DMS153 (cell line): ENCODE measurements at regions not wholly inside any gene's neighbourhood (a gene's known extent, or its start where the extent isn't known, plus 50 kb on each side); places are given as distances from the start of the nearest gene placed in this dataset.
"Not testable (repeated sequence)": the region's sequence is repeated elsewhere in the genome, so short reads cannot be mapped to it uniquely, and the experiment has no call there.

Experiments
- DNase-seq: peaks from one replicate; lab custom pipeline; 2025; lab: John Stamatoyannopoulos, UW

DNA sequence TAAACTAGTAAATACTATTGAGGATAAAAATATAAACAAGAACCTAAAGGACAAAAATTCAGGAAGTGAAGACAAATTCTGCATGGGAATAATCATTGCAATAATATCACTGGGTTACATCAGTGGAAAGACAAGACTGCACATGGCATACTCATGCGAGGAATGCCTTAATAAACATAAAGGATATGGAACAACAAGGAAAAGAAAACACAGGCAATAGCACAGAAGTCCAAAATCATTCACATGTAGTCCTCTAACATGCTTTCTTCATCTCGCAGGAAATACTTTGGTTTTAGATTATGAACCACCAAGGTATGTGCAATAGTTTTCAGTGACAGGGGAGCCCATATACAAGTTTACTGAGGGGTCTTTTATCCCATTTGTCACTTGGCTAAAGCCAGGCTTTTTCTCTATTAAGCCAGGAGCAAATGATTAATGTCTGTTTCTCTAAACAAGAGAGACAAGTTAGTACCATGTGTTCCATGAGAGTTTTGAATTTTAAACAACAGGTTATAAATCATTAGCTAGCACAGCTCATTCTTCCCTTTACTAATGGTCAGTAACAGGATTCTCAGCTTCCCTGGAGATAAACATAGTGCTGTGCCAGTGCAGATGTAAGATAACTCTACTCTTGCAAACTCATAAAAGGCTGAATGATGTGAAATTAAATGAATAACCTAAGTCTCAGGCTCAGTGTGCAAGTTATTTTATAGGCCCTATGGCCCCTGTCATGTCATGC lies 353.6 kb upstream of the FSIP2 start:
- DNase-seq = no peak

DNA sequence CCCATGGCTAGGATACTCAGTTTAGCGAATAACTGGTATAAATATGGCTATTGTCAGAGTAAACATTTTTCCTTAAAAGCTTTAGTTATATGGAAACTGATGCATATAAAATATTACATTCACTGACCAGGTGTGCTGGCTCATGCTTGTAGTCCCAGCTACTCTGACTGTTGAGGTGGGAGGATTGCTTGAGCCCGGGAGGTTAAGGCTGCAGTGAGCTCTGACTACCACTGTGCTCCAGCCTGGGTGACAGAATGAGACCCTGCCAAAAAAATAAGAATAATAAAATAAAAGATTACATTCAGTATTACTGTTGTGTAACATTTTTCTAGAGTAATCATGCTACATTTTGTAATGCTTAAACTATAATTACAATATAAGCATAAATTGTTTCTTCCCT lies 350.4 kb upstream of the FSIP2 start:
- DNase-seq = no peak

DNA sequence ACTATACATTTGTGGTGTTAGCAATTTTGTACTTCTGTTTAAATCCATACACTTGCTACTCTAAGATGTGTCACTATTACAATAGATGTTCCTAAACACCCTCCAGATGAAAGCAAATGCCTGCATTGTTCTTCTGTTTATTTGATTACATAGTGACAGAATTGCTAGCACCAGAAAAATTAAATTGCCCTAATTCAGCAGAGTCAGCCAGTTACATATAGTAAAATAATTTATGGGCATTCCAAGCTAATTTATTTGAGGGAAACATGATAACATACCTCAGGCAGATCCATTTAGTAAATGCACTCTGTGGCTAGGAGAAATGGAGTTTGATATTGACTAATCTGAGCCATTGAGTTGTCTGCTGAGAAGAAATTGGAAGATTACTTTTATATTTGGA lies 347.1 kb upstream of the FSIP2 start:
- no peak for DNase-seq

- no peak for DNase-seq
These were observed 345.5 kb upstream of the FSIP2 start for GRCh38 chr2:185393091-185393490.

DNA sequence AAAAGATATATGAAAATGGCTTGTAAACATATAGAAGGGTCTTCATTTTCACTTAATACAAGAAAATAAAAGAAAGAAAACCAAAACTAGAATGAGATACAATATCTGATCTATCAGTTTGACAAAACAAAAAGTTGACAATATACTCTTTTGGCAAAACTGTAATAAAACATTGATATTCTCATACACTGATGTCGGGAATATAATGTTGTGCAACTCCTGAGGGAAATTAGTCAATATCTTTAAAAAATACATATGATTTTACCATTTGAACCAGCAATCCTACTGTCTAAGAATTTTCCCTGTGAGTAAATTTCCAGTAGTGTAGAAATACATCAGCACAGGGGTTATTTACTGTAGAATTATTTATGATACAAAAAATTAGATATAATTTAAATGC lies 336.1 kb upstream of the FSIP2 start:
- DNase-seq = no peak

GRCh38 chr2:185404578-185404977 lies 334.0 kb upstream of the FSIP2 start:
- no peak for DNase-seq

DNA sequence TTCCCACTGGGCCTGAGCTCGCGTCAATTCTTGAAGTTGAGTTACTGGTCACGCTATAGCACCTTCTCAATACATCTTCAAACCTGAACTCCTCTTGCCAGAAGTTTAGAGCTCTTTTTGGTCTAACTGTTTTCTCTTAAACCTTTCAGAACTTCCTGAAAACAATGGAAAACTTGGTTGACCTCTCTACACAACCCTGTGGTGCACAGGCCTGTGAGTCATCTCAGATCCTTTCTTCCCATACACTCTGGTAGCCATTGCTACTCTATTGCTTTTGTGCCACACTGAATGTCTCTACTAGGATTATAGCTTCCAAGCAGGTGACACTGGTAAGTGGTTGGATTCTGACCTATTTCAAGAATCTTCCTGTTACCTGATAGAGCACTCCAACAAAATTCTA lies 321.5 kb upstream of the FSIP2 start:
- no peak for DNase-seq

- DNase-seq = no peak
These were observed 320.9 kb upstream of the FSIP2 start for GRCh38 chr2:185417688-185418087.

GRCh38 chr2:185424958-185425629 lies 313.5 kb upstream of the FSIP2 start:
- not testable (repeated sequence) for DNase-seq

GRCh38 chr2:185428000-185428399 lies 310.6 kb upstream of the FSIP2 start:
- DNase-seq = no peak

DNA sequence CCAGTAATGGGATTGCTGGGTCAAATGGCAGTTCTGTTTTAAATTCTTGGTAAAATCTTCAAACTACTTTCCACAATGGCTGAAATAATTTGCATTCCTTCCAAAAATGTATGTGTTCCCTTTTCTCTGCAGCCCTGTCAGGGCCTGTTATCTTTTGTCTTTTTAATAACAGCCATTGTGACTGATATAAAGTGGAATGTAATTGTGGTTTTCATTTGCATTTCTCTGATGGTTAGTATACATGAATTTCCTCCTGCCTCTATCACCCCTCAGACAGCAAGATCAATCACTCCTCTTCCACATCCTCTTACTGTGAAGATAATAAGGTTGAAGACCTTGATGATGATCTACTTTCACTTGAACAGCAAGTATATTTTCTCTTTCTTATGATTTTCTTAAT lies 304.8 kb upstream of the FSIP2 start:
- DNase-seq = no peak

DNA sequence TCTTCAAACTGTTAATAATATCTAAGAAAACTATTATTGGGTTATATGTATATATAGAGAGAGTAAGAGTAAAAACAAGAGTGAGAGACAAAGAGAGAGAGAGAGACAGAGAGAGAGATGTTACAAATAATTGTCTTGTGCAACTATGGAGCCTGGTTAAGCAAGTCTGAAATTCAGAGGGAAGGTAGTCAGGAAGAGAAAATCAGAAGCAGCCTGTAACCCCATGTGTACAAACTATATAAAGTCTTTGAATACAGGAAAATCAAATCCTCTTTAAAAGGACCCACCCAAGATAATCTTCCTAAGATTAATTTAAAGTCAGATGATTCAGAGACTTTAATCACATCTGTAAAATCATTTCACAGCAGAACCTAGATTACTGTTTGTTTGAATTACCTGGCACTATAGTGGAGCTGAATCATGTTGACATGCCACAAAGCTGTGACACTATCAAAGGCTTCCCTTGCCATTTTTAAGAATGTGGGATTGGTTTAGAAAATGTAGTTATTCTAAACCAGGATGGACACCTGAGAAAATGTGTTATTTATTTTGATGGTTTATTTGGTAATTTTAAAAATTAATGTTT lies 301.7 kb upstream of the FSIP2 start:
- no peak for DNase-seq

GRCh38 chr2:185441486-185442005 lies 297.1 kb upstream of the FSIP2 start:
- DNase-seq = no peak

DNA sequence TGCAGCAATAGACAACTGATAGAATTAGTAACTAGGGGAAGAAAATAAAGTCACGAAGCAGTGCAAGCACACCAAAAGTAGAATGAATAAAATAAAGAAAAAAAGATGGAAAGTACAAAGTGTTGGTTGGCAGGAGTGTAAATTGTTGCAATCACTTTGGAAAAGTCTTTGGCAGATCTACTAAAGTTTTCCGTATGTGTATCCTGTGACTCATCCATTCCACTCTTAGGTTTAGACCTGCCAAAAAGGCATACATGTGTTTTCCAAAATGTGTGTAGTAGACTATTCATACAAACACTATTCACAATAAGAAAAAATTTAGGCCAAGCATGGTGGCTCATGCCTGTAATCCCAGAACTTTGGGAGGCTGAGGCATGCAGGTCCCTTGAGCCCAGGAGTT lies 282.1 kb upstream of the FSIP2 start:
- DNase-seq = no peak

DNA sequence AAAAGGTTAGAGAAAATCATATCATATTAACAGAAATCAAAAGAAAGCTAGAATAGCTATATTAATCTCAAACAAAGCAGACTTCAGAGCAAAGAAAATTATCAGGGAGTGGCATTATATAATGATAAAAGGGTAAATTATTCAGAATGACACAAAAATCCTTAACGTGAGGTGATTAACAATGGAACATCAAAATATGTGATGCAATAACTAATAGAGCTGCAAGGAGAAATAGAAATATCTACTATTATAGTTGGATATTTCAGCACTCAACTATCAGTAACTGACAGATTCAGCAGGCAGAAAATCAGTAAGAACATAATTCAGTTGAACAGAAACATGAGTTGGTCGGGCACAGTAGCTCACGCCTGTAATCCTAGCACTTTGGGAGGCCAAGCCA lies 275.1 kb upstream of the FSIP2 start:
- DNase-seq = no peak

- DNase-seq = no peak
These were observed 271.7 kb upstream of the FSIP2 start for GRCh38 chr2:185466915-185467314.

- no peak for DNase-seq
These were observed 267.2 kb upstream of the FSIP2 start for GRCh38 chr2:185471441-185471840.

DNA sequence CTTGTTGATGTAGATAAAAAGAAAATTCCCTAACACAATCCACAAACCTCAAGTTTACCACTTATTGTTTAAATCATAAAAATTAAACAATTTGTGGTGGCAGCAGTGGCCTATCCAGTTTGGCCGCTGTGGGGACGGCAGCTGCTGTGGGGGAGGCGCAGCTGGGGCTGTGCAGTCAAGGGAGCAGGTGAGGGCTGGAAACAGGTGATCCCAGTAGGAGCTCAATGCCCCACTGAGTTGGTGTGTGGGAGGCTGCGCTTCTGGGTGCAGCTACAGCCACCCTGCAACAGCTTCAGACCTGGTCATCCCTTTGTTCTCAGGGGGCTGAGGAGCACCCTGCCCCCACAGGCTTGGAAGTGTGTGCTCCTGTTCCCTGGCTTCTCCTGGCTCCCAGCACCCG lies 266.0 kb upstream of the FSIP2 start:
- no peak for DNase-seq

DNA sequence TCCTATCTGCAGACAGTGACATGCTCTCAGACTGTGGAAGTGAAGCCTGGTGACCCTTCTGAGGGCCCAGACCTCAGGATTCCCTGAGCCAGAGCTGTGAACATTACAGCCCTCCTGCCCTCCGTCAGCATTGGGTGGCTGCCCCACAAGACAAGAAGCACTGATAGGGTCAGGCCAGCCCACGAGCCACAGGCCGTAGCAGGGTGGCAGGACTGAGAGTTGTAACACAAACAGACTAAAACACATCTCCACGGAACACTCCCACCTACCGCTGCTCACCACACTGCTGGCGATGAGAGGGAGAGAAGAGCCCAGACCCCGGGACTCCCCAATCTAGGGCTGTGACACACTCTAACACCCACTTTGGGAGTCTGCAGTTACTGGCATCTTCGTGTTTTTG lies 264.8 kb upstream of the FSIP2 start:
- no peak for DNase-seq

GRCh38 chr2:185475914-185476313 lies 262.7 kb upstream of the FSIP2 start:
- no peak for DNase-seq

GRCh38 chr2:185477452-185477851 lies 261.2 kb upstream of the FSIP2 start:
- no peak for DNase-seq

DNA sequence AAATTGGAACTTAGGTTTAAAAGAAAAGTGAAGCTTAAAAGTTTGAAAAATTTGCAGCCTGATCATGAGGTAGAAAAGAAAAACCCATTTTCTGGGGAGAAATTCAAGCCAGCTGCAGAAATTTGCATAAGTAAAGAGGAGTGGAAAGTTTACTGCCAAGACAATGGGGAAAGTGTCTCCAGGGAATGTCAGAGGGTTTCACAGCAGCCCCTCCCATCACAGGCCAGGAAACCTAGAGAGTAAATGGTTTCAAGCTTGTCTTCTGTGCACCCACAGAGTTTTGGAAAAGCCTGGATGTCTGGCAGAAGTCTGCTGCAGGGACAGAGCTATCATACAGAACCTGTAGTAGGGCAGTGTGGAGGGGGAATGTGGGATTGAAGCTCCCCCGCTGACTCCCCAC lies 254.0 kb upstream of the FSIP2 start:
- no peak for DNase-seq

DNA sequence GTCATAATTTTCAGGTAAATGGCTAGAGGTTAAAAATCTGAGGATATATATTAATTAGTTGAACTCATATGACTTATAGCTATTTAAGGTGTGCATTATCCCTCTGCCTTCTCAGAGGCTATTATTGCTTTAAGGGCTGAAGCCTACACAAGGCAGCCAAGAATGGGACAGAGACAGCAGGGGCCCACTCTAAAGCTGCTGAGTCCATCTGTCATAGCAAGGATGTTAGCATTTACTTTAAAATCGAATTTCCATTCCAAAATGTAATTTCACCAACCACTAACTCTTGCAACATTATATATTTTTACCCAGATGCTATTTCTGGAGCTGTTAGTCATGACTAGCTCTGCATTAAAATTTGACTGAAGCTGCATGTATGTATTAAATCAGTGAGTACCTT lies 236.3 kb upstream of the FSIP2 start:
- no peak for DNase-seq
